ENCODE measurements at regions not wholly inside any gene's neighbourhood (a gene's known extent, or its start where the extent isn't known, plus 50 kb on each side); places are given as distances from the start of the nearest gene placed in this dataset.

DNA sequence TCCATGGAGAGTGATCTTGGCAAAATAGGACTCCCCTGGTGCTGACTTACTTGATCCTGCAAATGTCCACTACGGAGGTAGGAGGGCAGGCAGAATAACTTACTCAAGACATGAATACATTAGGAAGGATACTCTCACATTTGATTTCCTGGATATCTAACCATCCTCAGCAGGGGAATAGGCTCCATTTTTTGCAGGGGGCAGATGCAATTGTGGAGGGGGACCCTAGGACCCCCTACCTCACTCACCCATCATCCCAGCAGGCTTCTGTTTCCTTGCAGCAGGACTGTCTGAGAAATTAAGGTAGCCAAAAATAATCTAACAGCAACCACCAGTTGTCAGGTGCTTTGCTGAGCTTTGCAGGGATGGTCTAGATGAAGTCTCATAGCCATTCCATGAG lies 482.0 kb downstream of the ZNF536 start:
- Mint-ChIP-seq H3K27ac (no peak overlapping the region), H3K4me3 (no peak overlapping the region), H3K36me3 (ENCODE audit: low read depth) (no peaks in the 10 kb centered on the region), H3K4me1 (no peaks in the 10 kb centered on the region), H3K27me3 (ENCODE audit: insufficient read depth, low read depth, poor library complexity) (no peaks in the 10 kb centered on the region), H3K9me3 (no peaks in the 10 kb centered on the region)
- H3K36me3 ChIP-seq (ENCODE audit: insufficient read depth) = no peaks in the 10 kb centered on the region
- no peaks in the 10 kb centered on the region for H3K4me1 ChIP-seq (ENCODE audit: insufficient read depth)
- H3K4me2 ChIP-seq = no peak overlapping the region
- no peaks in the 10 kb centered on the region for H3F3A ChIP-seq (replicated peaks; ENCODE audit: low read depth)
- peaks cover 4% of the 10 kb centered on the region; the same call in 1 of the 2 replicates for H3K9me2 ChIP-seq (ENCODE audit: insufficient read depth)
- no peak for ATAC-seq
- H3K27me3 ChIP-seq (ENCODE audit: insufficient read depth) = no peaks in the 10 kb centered on the region
- DNase-seq (ENCODE audit: low spot score) = no peak
- H3K79me2 ChIP-seq (replicated peaks; ENCODE audit: insufficient read depth) = no peaks in the 10 kb centered on the region
- no peak overlapping the region for H3K27ac ChIP-seq (ENCODE audit: low read depth)
- no peaks in the 10 kb centered on the region for H4K20me1 ChIP-seq (replicated peaks; ENCODE audit: insufficient read depth)
- H3K4me3 ChIP-seq = no peak overlapping the region
- H2AFZ ChIP-seq = no peak overlapping the region
- no peak for TF ChIP-seq STAT1 (IDR thresholded peaks at IDR 0.05; ENCODE audit: unreplicated experiment)
- no peak for TF ChIP-seq NANOG (IDR thresholded peaks at IDR 0.05; ENCODE audit: borderline replicate concordance)
- TF ChIP-seq, protein P1, sequence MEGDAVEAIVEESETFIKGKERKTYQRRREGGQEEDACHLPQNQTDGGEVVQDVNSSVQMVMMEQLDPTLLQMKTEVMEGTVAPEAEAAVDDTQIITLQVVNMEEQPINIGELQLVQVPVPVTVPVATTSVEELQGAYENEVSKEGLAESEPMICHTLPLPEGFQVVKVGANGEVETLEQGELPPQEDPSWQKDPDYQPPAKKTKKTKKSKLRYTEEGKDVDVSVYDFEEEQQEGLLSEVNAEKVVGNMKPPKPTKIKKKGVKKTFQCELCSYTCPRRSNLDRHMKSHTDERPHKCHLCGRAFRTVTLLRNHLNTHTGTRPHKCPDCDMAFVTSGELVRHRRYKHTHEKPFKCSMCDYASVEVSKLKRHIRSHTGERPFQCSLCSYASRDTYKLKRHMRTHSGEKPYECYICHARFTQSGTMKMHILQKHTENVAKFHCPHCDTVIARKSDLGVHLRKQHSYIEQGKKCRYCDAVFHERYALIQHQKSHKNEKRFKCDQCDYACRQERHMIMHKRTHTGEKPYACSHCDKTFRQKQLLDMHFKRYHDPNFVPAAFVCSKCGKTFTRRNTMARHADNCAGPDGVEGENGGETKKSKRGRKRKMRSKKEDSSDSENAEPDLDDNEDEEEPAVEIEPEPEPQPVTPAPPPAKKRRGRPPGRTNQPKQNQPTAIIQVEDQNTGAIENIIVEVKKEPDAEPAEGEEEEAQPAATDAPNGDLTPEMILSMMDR (conservative IDR thresholded peaks at IDR 0.05; ENCODE audit: low read depth in 2 of 2) = no peak
- TF ChIP-seq, protein P2, sequence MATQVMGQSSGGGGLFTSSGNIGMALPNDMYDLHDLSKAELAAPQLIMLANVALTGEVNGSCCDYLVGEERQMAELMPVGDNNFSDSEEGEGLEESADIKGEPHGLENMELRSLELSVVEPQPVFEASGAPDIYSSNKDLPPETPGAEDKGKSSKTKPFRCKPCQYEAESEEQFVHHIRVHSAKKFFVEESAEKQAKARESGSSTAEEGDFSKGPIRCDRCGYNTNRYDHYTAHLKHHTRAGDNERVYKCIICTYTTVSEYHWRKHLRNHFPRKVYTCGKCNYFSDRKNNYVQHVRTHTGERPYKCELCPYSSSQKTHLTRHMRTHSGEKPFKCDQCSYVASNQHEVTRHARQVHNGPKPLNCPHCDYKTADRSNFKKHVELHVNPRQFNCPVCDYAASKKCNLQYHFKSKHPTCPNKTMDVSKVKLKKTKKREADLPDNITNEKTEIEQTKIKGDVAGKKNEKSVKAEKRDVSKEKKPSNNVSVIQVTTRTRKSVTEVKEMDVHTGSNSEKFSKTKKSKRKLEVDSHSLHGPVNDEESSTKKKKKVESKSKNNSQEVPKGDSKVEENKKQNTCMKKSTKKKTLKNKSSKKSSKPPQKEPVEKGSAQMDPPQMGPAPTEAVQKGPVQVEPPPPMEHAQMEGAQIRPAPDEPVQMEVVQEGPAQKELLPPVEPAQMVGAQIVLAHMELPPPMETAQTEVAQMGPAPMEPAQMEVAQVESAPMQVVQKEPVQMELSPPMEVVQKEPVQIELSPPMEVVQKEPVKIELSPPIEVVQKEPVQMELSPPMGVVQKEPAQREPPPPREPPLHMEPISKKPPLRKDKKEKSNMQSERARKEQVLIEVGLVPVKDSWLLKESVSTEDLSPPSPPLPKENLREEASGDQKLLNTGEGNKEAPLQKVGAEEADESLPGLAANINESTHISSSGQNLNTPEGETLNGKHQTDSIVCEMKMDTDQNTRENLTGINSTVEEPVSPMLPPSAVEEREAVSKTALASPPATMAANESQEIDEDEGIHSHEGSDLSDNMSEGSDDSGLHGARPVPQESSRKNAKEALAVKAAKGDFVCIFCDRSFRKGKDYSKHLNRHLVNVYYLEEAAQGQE (IDR thresholded peaks at IDR 0.05; ENCODE audit: unreplicated experiment) = no peak
- no peak for TF ChIP-seq CREB1 (CRISPR knock-in tag; IDR thresholded peaks at IDR 0.05; ENCODE audit: low read depth)
- TF ChIP-seq, protein P3, sequence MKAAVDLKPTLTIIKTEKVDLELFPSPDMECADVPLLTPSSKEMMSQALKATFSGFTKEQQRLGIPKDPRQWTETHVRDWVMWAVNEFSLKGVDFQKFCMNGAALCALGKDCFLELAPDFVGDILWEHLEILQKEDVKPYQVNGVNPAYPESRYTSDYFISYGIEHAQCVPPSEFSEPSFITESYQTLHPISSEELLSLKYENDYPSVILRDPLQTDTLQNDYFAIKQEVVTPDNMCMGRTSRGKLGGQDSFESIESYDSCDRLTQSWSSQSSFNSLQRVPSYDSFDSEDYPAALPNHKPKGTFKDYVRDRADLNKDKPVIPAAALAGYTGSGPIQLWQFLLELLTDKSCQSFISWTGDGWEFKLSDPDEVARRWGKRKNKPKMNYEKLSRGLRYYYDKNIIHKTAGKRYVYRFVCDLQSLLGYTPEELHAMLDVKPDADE (IDR thresholded peaks at IDR 0.05) = no peak
- TF ChIP-seq EZH2 (IDR thresholded peaks at IDR 0.05; ENCODE audit: low read depth, unreplicated experiment) = no peak
- no peak for TF ChIP-seq ZNF114 (CRISPR knock-in tag; IDR thresholded peaks at IDR 0.05)
- TF ChIP-seq POLR2AphosphoS5 (IDR thresholded peaks at IDR 0.05; ENCODE audit: low read depth) = no peak
- TF ChIP-seq, protein P4, sequence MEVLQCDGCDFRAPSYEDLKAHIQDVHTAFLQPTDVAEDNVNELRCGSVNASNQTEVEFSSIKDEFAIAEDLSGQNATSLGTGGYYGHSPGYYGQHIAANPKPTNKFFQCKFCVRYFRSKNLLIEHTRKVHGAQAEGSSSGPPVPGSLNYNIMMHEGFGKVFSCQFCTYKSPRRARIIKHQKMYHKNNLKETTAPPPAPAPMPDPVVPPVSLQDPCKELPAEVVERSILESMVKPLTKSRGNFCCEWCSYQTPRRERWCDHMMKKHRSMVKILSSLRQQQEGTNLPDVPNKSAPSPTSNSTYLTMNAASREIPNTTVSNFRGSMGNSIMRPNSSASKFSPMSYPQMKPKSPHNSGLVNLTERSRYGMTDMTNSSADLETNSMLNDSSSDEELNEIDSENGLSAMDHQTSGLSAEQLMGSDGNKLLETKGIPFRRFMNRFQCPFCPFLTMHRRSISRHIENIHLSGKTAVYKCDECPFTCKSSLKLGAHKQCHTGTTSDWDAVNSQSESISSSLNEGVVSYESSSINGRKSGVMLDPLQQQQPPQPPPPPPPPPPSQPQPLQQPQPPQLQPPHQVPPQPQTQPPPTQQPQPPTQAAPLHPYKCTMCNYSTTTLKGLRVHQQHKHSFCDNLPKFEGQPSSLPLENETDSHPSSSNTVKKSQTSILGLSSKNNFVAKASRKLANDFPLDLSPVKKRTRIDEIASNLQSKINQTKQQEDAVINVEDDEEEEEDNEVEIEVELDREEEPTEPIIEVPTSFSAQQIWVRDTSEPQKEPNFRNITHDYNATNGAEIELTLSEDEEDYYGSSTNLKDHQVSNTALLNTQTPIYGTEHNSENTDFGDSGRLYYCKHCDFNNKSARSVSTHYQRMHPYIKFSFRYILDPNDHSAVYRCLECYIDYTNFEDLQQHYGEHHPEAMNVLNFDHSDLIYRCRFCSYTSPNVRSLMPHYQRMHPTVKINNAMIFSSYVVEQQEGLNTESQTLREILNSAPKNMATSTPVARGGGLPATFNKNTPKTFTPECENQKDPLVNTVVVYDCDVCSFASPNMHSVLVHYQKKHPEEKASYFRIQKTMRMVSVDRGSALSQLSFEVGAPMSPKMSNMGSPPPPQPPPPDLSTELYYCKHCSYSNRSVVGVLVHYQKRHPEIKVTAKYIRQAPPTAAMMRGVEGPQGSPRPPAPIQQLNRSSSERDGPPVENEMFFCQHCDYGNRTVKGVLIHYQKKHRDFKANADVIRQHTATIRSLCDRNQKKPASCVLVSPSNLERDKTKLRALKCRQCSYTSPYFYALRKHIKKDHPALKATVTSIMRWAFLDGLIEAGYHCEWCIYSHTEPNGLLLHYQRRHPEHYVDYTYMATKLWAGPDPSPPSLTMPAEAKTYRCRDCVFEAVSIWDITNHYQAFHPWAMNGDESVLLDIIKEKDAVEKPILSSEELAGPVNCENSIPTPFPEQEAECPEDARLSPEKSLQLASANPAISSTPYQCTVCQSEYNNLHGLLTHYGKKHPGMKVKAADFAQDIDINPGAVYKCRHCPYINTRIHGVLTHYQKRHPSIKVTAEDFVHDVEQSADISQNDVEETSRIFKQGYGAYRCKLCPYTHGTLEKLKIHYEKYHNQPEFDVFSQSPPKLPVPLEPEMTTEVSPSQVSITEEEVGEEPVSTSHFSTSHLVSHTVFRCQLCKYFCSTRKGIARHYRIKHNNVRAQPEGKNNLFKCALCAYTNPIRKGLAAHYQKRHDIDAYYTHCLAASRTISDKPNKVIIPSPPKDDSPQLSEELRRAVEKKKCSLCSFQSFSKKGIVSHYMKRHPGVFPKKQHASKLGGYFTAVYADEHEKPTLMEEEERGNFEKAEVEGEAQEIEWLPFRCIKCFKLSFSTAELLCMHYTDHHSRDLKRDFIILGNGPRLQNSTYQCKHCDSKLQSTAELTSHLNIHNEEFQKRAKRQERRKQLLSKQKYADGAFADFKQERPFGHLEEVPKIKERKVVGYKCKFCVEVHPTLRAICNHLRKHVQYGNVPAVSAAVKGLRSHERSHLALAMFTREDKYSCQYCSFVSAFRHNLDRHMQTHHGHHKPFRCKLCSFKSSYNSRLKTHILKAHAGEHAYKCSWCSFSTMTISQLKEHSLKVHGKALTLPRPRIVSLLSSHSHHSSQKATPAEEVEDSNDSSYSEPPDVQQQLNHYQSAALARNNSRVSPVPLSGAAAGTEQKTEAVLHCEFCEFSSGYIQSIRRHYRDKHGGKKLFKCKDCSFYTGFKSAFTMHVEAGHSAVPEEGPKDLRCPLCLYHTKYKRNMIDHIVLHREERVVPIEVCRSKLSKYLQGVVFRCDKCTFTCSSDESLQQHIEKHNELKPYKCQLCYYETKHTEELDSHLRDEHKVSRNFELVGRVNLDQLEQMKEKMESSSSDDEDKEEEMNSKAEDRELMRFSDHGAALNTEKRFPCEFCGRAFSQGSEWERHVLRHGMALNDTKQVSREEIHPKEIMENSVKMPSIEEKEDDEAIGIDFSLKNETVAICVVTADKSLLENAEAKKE (CRISPR knock-in tag; IDR thresholded peaks at IDR 0.05) = no peak
- TF ChIP-seq JUNB (IDR thresholded peaks at IDR 0.05; ENCODE audit: unreplicated experiment) = no peak
- TF ChIP-seq EZH2phosphoT487 (IDR thresholded peaks at IDR 0.05; ENCODE audit: unreplicated experiment) = no peak
